Natural killer cell (primary cell): ENCODE measurements at regions not wholly inside any gene's neighbourhood (a gene's known extent, or its start where the extent isn't known, plus 50 kb on each side); places are given as distances from the start of the nearest gene placed in this dataset.
A peak's percentile ranks its signal among the peaks of the same experiment; 100 is the strongest.

Experiments
- ATAC-seq, 3 donors: fragments of 150-1000 bp in 2 of 3; fragments of 200-7000 bp in 1 of 3; cut with Tn5 transposase; 1 replicate in 1 of 3; 2 replicates in 2 of 3; pipeline ENCODE4 v1.10.0; 2021; ENCODE audit warnings: mild to moderate bottlenecking in 2 of 3, moderate library complexity in 2 of 3
- DNase-seq, 2 donors: peaks; one replicate each; pipeline versions ENCODE4 v3.0.0 to v3.0.0-alpha.2; 2013 to 2021; ENCODE audit warnings: mixed read lengths in 1 of 2
- H3K27ac ChIP-seq: one replicate; pipeline ENCODE4 v1.5.1; 2013; ENCODE audit warnings: mild to moderate bottlenecking, low read length
- H3K27me3 ChIP-seq: one replicate; pipeline ENCODE4 v1.6.1; 2013; ENCODE audit warnings: low read length; ENCODE audit not compliant: control insufficient read depth, insufficient read depth
- H3K36me3 ChIP-seq: one replicate; pipeline ENCODE4 v1.6.1; 2013; ENCODE audit warnings: low read length; ENCODE audit not compliant: control insufficient read depth, insufficient read depth
- H3K4me1 ChIP-seq: one replicate; pipeline ENCODE4 v1.6.1; 2013; ENCODE audit warnings: low read length; ENCODE audit not compliant: control insufficient read depth, insufficient read depth
- H3K4me3 ChIP-seq: one replicate; pipeline ENCODE4 v1.5.1; 2013; ENCODE audit warnings: low read length
- H3K9me3 ChIP-seq: one replicate; pipeline ENCODE4 v1.6.1; 2013; ENCODE audit warnings: low read length; ENCODE audit not compliant: control insufficient read depth, insufficient read depth
- H3K27ac Mint-ChIP-seq, 2 donors: one replicate each; pipeline ENCODE4 v1.8.0; 2022; ENCODE audit warnings: mild to moderate bottlenecking in 2 of 2, mixed read lengths in 2 of 2, moderate library complexity in 1 of 2
- H3K27me3 Mint-ChIP-seq, 2 donors: one replicate each; pipeline ENCODE4 v1.8.0; 2022; ENCODE audit warnings: low read depth in 2 of 2, mixed read lengths in 2 of 2
- H3K36me3 Mint-ChIP-seq: one replicate; pipeline ENCODE4 v1.8.0; 2022; ENCODE audit warnings: mixed read lengths
- H3K4me1 Mint-ChIP-seq, 2 donors: one replicate each; pipeline ENCODE4 v1.8.0; 2022; ENCODE audit warnings: mixed read lengths in 2 of 2
- H3K4me3 Mint-ChIP-seq: one replicate; pipeline ENCODE4 v1.8.0; 2022; ENCODE audit warnings: mild to moderate bottlenecking, moderate library complexity, mixed read lengths
- H3K9me3 Mint-ChIP-seq, 2 donors: one replicate each; pipeline ENCODE4 v1.8.0; 2022; ENCODE audit warnings: mixed read lengths in 2 of 2
- whole genome bisulfite sequencing: methylation state at CpG from one replicate; pipeline ENCODE4 v1.1.7; 2013; ENCODE audit warnings: missing lambda C conversion rate; ENCODE audit not compliant: insufficient coverage; 5-methylcytosine and 5-hydroxymethylcytosine counted together
- intact Hi-C: fragments of 100-400 bp; cut with micrococcal nuclease; formaldehyde crosslinking; loops from one replicate; pipeline ENCODE4 v1.14.2; 2022
- TF ChIP-seq, protein P1 (sequence below): fragments of 200-600 bp; IDR thresholded peaks from one replicate; pipeline ENCODE4 v1.8.0; 2022; ENCODE audit warnings: antibody characterized with exemption

DNA sequence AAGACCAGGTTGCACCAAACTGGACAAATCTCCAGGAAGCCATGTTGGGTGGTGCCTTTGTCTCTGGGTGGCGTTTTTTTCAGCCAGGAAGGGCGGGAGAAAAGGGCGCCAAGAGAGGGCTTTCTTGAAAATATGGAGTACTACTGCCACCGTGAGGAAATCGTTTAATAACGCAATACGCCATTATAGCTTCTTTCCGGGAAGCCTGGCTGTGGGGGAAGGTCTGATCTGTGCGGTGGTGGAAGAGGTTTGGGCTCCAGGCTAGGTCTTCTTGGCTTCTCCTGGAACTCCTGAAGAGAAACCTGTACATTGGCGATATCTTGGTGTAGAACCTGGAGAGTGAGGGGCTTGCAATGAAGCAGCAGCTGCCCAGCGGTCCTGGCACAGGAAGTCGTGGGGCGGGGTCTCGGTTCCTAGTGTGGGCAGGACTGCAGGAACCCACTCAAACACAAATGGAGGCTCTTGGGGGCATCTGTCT, 202.7 kb downstream of the OR13H1 start:
- TF ChIP-seq, protein P1, sequence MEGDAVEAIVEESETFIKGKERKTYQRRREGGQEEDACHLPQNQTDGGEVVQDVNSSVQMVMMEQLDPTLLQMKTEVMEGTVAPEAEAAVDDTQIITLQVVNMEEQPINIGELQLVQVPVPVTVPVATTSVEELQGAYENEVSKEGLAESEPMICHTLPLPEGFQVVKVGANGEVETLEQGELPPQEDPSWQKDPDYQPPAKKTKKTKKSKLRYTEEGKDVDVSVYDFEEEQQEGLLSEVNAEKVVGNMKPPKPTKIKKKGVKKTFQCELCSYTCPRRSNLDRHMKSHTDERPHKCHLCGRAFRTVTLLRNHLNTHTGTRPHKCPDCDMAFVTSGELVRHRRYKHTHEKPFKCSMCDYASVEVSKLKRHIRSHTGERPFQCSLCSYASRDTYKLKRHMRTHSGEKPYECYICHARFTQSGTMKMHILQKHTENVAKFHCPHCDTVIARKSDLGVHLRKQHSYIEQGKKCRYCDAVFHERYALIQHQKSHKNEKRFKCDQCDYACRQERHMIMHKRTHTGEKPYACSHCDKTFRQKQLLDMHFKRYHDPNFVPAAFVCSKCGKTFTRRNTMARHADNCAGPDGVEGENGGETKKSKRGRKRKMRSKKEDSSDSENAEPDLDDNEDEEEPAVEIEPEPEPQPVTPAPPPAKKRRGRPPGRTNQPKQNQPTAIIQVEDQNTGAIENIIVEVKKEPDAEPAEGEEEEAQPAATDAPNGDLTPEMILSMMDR = no peak
- Histone ChIP-seq H3K36me3 (no peaks in the 10 kb centered on the region), H3K9me3 (no peaks in the 10 kb centered on the region), H3K4me1 (no peaks in the 10 kb centered on the region), H3K27ac (no peak overlapping the region), H3K27me3 (no peaks in the 10 kb centered on the region), H3K4me3 (no peak overlapping the region)
- no peak for DNase-seq
- peak overlapping the region; percentile 89 for H3K4me3 Mint-ChIP-seq
- intact Hi-C loops = no loop called here
- H3K36me3 Mint-ChIP-seq = no peaks in the 10 kb centered on the region
- peak overlapping the region in 1 of 2 donors; percentile 88 for H3K27ac Mint-ChIP-seq
- ATAC-seq = peak in 1 of 3 donors; percentile 67
- no peaks in the 10 kb centered on the region for H3K27me3 Mint-ChIP-seq
- WGBS = 96% methylated on average over 14 of the region's 14 CpGs
- no peaks in the 10 kb centered on the region for H3K9me3 Mint-ChIP-seq
- H3K4me1 Mint-ChIP-seq = peaks cover 0 to 17% of the 10 kb centered on the region in 2 donors

DNA sequence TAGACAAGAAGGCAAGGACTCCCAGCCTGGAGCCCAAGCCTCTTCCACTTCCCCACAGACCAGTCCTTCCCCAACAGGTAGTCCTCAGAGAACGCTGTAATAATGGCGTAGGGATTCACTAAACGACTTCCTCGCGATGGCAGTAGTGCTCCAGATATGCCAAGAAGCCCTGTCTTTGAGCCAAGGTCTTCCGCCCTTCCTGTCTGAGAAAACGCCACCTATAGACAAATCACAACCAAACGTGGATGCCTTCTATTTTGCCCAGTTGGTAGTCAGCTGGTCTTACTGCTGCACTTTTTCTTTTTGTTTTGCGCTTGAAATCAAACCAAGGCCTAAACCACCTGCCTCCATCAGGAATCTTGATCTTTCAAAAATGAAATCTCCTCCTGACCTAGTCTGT, 203.3 kb downstream of the OR13H1 start:
- no peaks in the 10 kb centered on the region for H3K36me3 Mint-ChIP-seq
- H3K27me3 ChIP-seq = no peaks in the 10 kb centered on the region
- no peak overlapping the region for H3K4me3 ChIP-seq
- H3K27ac Mint-ChIP-seq = peak overlapping the region in 1 of 2 donors; percentile 88
- H3K9me3 ChIP-seq = no peaks in the 10 kb centered on the region
- H3K27me3 Mint-ChIP-seq = no peaks in the 10 kb centered on the region
- no peaks in the 10 kb centered on the region for H3K9me3 Mint-ChIP-seq
- WGBS = 94% methylated on average over 8 of the region's 9 CpGs
- H3K4me1 Mint-ChIP-seq = peaks cover 0 to 16% of the 10 kb centered on the region in 2 donors
- H3K4me3 Mint-ChIP-seq = peak overlapping the region; percentile 89
- DNase-seq = no peak
- peak in 1 of 3 donors; percentile 72 for ATAC-seq
- no peaks in the 10 kb centered on the region for H3K4me1 ChIP-seq
- H3K36me3 ChIP-seq = no peaks in the 10 kb centered on the region
- H3K27ac ChIP-seq = no peak overlapping the region
- intact Hi-C loops = no loop called here
- TF ChIP-seq, protein P1 = no peak

DNA sequence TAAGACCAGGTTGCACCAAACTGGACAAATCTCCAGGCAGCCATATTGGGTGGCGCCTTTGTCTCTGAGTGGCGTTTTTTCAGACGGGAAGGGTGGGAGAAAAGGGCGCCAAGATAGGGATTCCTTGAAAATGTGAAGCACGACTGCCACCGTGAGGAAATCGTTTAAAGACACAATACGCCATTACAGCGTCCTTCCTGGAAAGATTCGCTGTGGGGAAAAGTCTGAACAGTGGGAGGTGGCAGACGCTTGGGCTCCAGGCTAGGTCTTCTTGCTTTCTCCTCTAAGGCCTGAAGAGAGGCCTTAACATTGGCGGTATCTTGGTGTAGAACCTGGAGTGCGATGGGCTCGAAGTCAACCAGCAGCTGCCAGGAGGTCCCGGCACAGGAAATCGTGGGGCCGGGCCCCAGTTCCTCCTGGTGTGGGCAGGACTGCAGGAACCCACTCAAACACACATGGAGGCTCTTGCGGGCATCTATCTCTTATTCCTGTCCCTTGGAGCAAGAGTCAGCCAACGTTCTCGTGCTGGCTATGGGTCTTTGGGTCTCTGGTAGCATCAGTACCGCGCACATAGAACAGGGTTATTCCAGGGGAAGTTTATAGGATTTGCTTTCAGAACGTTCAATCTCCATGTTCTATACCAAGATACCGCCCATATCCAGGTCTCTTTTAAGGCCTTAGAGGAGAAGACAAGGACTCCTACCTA, 208.8 kb downstream of the OR13H1 start:
- Histone ChIP-seq H3K9me3 (no peaks in the 10 kb centered on the region), H3K27ac (no peak overlapping the region), H3K27me3 (no peaks in the 10 kb centered on the region), H3K4me1 (no peaks in the 10 kb centered on the region), H3K4me3 (no peak overlapping the region), H3K36me3 (no peaks in the 10 kb centered on the region)
- no peaks in the 10 kb centered on the region for H3K4me1 Mint-ChIP-seq
- DNase-seq = no peak
- no peaks in the 10 kb centered on the region for H3K9me3 Mint-ChIP-seq
- H3K36me3 Mint-ChIP-seq = no peaks in the 10 kb centered on the region
- H3K4me3 Mint-ChIP-seq = peak overlapping the region; percentile 86
- no peaks in the 10 kb centered on the region for H3K27me3 Mint-ChIP-seq
- ATAC-seq = peak in 1 of 3 donors; percentile 68
- WGBS = 91% methylated on average over 19 of the region's 24 CpGs
- peak overlapping the region in 1 of 2 donors; percentile 84 for H3K27ac Mint-ChIP-seq
- intact Hi-C loops = no loop called here
- TF ChIP-seq, protein P1 = no peak
